ENCODE measurements at regions not wholly inside any gene's neighbourhood (a gene's known extent, or its start where the extent isn't known, plus 50 kb on each side); places are given as distances from the start of the nearest gene placed in this dataset.

DNA sequence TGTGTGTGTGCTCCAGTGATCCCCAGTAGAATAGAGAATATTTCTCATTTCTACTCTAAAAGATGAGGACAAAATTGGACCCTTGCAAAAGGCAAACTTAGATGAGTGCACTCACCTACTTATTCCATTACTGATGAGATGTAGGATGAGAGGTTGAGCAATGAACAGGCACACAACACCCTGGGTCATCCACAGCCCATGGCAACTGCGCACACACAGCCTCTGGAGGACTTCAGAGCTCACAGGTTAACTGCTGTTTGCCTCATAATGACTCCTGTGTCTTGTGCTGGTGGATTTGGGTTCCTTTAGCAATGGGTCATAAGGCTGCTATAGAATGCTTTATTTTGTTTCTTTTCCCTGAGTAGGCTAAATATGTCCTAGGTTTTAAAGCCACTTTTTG is 103.6 kb upstream of the TNFAIP3 start:
- Histone ChIP-seq H3K4me3 (ENCODE audit: low read depth in 2 of 2, low read length in 2 of 2) (no peak overlapping the region), H3K27me3 (ENCODE audit: control insufficient read depth, insufficient read depth, low read length) (no peaks in the 10 kb centered on the region), H3K36me3 (ENCODE audit: control insufficient read depth, insufficient read depth, low read length) (no peaks in the 10 kb centered on the region), H3K9me3 (ENCODE audit: control insufficient read depth, insufficient read depth, low read depth, low read length) (no peaks in the 10 kb centered on the region), H3K27ac (ENCODE audit: low read length) (no peak overlapping the region), H3K4me1 (ENCODE audit: control insufficient read depth, insufficient read depth, low read length) (no peaks in the 10 kb centered on the region)
- POLR2A ChIA-PET, result no interaction called here
- CTCF ChIA-PET, result no interaction called here
- in situ Hi-C loops (cut with HindIII; ENCODE audit: low pct_unique_long_range_greater_than_20kb, low sequenced_read_pairs) (no loop called here), intact Hi-C loops (cut with micrococcal nuclease; ENCODE audit: unreplicated experiment) (no loop called here)
- TF ChIP-seq TCF7L2 (IDR thresholded peaks at IDR 0.05; ENCODE audit: low read depth, low read length) (no peak), POLR2AphosphoS5 (IDR thresholded peaks at IDR 0.05; ENCODE audit: low read depth, low read length) (no peak), SIN3A (IDR thresholded peaks at IDR 0.05; ENCODE audit: borderline replicate concordance, insufficient read depth, low read depth, low read length) (no peak), REST (IDR thresholded peaks at IDR 0.05; ENCODE audit: insufficient read depth in 1 of 2, low read depth in 2 of 2, low read length in 1 of 2) (no peak)
- TF ChIP-seq, protein P1, sequence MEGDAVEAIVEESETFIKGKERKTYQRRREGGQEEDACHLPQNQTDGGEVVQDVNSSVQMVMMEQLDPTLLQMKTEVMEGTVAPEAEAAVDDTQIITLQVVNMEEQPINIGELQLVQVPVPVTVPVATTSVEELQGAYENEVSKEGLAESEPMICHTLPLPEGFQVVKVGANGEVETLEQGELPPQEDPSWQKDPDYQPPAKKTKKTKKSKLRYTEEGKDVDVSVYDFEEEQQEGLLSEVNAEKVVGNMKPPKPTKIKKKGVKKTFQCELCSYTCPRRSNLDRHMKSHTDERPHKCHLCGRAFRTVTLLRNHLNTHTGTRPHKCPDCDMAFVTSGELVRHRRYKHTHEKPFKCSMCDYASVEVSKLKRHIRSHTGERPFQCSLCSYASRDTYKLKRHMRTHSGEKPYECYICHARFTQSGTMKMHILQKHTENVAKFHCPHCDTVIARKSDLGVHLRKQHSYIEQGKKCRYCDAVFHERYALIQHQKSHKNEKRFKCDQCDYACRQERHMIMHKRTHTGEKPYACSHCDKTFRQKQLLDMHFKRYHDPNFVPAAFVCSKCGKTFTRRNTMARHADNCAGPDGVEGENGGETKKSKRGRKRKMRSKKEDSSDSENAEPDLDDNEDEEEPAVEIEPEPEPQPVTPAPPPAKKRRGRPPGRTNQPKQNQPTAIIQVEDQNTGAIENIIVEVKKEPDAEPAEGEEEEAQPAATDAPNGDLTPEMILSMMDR (IDR thresholded peaks at IDR 0.05), result no peak
- no peak for DNase-seq (ENCODE audit: low read depth, low spot score)
- ATAC-seq, result no peak
- no TSS peak for BruUV-seq (replicated peaks)

GRCh38 chr6:137763886-137764285 is 103.2 kb upstream of the TNFAIP3 start:
- ATAC-seq, result no peak
- BruUV-seq (replicated peaks), result no TSS peak
- in situ Hi-C loops (cut with HindIII; ENCODE audit: low pct_unique_long_range_greater_than_20kb, low sequenced_read_pairs) (no loop called here), intact Hi-C loops (cut with micrococcal nuclease; ENCODE audit: unreplicated experiment) (no loop called here)
- ChIA-PET CTCF (no interaction called here), POLR2A (no interaction called here)
- H3K27me3 ChIP-seq (ENCODE audit: control insufficient read depth, insufficient read depth, low read length), result no peaks in the 10 kb centered on the region
- no peak for TF ChIP-seq POLR2AphosphoS5 (IDR thresholded peaks at IDR 0.05; ENCODE audit: low read depth, low read length)
- TF ChIP-seq TCF7L2 (IDR thresholded peaks at IDR 0.05; ENCODE audit: low read depth, low read length), result no peak
- TF ChIP-seq, protein P1 (IDR thresholded peaks at IDR 0.05), result no peak
- no peak for TF ChIP-seq REST (IDR thresholded peaks at IDR 0.05; ENCODE audit: insufficient read depth in 1 of 2, low read depth in 2 of 2, low read length in 1 of 2)
- TF ChIP-seq SIN3A (IDR thresholded peaks at IDR 0.05; ENCODE audit: borderline replicate concordance, insufficient read depth, low read depth, low read length), result no peak
- DNase-seq (ENCODE audit: low read depth, low spot score), result no peak
- no peaks in the 10 kb centered on the region for H3K4me1 ChIP-seq (ENCODE audit: control insufficient read depth, insufficient read depth, low read length)
- H3K27ac ChIP-seq (ENCODE audit: low read length), result no peak overlapping the region
- H3K36me3 ChIP-seq (ENCODE audit: control insufficient read depth, insufficient read depth, low read length), result no peaks in the 10 kb centered on the region
- H3K4me3 ChIP-seq (ENCODE audit: low read depth in 2 of 2, low read length in 2 of 2), result no peak overlapping the region
- H3K9me3 ChIP-seq (ENCODE audit: control insufficient read depth, insufficient read depth, low read depth, low read length), result no peaks in the 10 kb centered on the region

All from Panc1 (cell line).